ENCODE measurements at regions not wholly inside any gene's neighbourhood (a gene's known extent, or its start where the extent isn't known, plus 50 kb on each side); places are given as distances from the start of the nearest gene placed in this dataset.

- H3K4me3 ChIP-seq = no peak overlapping the region
- no peaks in the 10 kb centered on the region for H3K4me1 ChIP-seq
- H3K27ac ChIP-seq = no peak overlapping the region
- no peaks in the 10 kb centered on the region for H3K36me3 ChIP-seq
- H3K27me3 ChIP-seq = no peaks in the 10 kb centered on the region
- no peak for TF ChIP-seq CTCF (IDR thresholded peaks at IDR 0.05)
- DNase-seq (ENCODE audit: low spot score) = no peak
- H3K9me3 ChIP-seq = no peaks in the 10 kb centered on the region
Measured at GRCh38 chr1:213884942-213885341, 102.8 kb upstream of the PROX1 start.

- DNase-seq (ENCODE audit: low spot score) = no peak
- no peak for TF ChIP-seq CTCF (IDR thresholded peaks at IDR 0.05)
Measured at GRCh38 chr1:213887842-213888241, 99.9 kb upstream of the PROX1 start.

GRCh38 chr1:213891989-213892902 is 95.5 kb upstream of the PROX1 start:
- DNase-seq (ENCODE audit: low spot score) = no peak
- Histone ChIP-seq H3K27me3 (no peaks in the 10 kb centered on the region), H3K4me3 (no peak overlapping the region), H3K36me3 (no peaks in the 10 kb centered on the region), H3K27ac (no peak overlapping the region), H3K4me1 (no peaks in the 10 kb centered on the region), H3K9me3 (no peaks in the 10 kb centered on the region)
- TF ChIP-seq CTCF (IDR thresholded peaks at IDR 0.05) = no peak

More at GRCh38 chr1:213887842-213888241, 99.9 kb upstream of the PROX1 start:
- no peaks in the 10 kb centered on the region for H3K27me3 ChIP-seq
- H3K27ac ChIP-seq = no peak overlapping the region
- H3K36me3 ChIP-seq = no peaks in the 10 kb centered on the region
- no peaks in the 10 kb centered on the region for H3K9me3 ChIP-seq
- no peak overlapping the region for H3K4me3 ChIP-seq
- H3K4me1 ChIP-seq = no peaks in the 10 kb centered on the region

- Histone ChIP-seq H3K4me1 (no peaks in the 10 kb centered on the region), H3K9me3 (no peaks in the 10 kb centered on the region), H3K27ac (no peak overlapping the region), H3K27me3 (no peaks in the 10 kb centered on the region), H3K36me3 (no peaks in the 10 kb centered on the region), H3K4me3 (no peak overlapping the region)
- no peak for DNase-seq (ENCODE audit: low spot score)
- TF ChIP-seq CTCF (IDR thresholded peaks at IDR 0.05) = no peak
Measured at GRCh38 chr1:213898684-213899083, 89.1 kb upstream of the PROX1 start.

- no peaks in the 10 kb centered on the region for H3K9me3 ChIP-seq
- DNase-seq (ENCODE audit: low spot score) = no peak
- H3K4me1 ChIP-seq = no peaks in the 10 kb centered on the region
- H3K27ac ChIP-seq = no peak overlapping the region
- no peak for TF ChIP-seq CTCF (IDR thresholded peaks at IDR 0.05)
- no peak overlapping the region for H3K4me3 ChIP-seq
- no peaks in the 10 kb centered on the region for H3K27me3 ChIP-seq
- no peaks in the 10 kb centered on the region for H3K36me3 ChIP-seq
Measured at GRCh38 chr1:213899413-213899812, 88.4 kb upstream of the PROX1 start.
